ENCODE measurements at regions not wholly inside any gene's neighbourhood (a gene's known extent, or its start where the extent isn't known, plus 50 kb on each side); places are given as distances from the start of the nearest gene placed in this dataset.
"Not testable (repeated sequence)": the region's sequence is repeated elsewhere in the genome, so short reads cannot be mapped to it uniquely, and the experiment has no call there.

DNA sequence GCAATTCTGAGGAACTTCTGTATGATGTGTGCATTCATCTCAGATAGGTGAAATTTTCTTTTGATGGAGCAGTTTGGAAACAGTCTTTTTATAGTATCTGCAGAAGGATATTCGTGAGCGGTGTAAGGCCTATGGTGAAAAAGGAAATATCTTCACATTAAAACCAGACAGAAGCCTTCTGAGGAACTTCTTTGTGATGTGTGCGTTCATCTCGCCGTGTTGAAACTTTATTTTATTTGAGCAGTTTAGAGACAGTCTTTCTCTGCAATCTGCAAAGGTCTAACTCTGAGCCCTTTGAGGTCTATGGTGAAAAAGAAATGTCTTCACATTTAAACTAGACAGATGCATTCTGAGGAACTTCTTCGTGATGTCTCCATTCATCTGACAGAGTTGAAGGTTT is 3021.0 kb downstream of the TUBA3C start:
- not testable (repeated sequence) for TF ChIP-seq ZNF501 (tag by site-specific recombination; IDR thresholded peaks at IDR 0.05); ZNF555 (tag by site-specific recombination; conservative IDR thresholded peaks at IDR 0.05); ZNF214 (tag by site-specific recombination; IDR thresholded peaks at IDR 0.05; ENCODE audit: borderline replicate concordance); ZNF785 (tag by site-specific recombination; IDR thresholded peaks at IDR 0.05); ZNF677 (tag by site-specific recombination; IDR thresholded peaks at IDR 0.05); ZNF830 (tag by site-specific recombination; IDR thresholded peaks at IDR 0.05; ENCODE audit: low read depth); ZIC2 (tag by site-specific recombination; IDR thresholded peaks at IDR 0.05); TCF7L2 (IDR thresholded peaks at IDR 0.05; ENCODE audit: borderline replicate concordance, low read depth, low read length)
- TF ChIP-seq, protein P1, sequence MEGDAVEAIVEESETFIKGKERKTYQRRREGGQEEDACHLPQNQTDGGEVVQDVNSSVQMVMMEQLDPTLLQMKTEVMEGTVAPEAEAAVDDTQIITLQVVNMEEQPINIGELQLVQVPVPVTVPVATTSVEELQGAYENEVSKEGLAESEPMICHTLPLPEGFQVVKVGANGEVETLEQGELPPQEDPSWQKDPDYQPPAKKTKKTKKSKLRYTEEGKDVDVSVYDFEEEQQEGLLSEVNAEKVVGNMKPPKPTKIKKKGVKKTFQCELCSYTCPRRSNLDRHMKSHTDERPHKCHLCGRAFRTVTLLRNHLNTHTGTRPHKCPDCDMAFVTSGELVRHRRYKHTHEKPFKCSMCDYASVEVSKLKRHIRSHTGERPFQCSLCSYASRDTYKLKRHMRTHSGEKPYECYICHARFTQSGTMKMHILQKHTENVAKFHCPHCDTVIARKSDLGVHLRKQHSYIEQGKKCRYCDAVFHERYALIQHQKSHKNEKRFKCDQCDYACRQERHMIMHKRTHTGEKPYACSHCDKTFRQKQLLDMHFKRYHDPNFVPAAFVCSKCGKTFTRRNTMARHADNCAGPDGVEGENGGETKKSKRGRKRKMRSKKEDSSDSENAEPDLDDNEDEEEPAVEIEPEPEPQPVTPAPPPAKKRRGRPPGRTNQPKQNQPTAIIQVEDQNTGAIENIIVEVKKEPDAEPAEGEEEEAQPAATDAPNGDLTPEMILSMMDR (tag by site-specific recombination; IDR thresholded peaks at IDR 0.05) = not testable (repeated sequence)
